Smooth muscle cell (in vitro differentiated cells): ENCODE measurements at regions not wholly inside any gene's neighbourhood (a gene's known extent, or its start where the extent isn't known, plus 50 kb on each side); places are given as distances from the start of the nearest gene placed in this dataset.

Experiments used
- DNase-seq: peaks from one replicate; lab custom pipeline; 2025; ENCODE audit not compliant: unreplicated experiment; lab: John Stamatoyannopoulos, UW
- H2AFZ ChIP-seq: fragments of 200-600 bp; sonication (generic); 2 replicates; pipeline ENCODE4 v1.6.0; 2016; ENCODE audit warnings: antibody characterized with exemption, low read depth, mild to moderate bottlenecking
- H3F3A ChIP-seq: fragments of 200-600 bp; sonication (generic); 2 replicates; pipeline ENCODE4 v1.6.0; 2017; ENCODE audit warnings: antibody characterized with exemption, low read depth
- H3K27ac ChIP-seq: fragments of 200-600 bp; sonication (generic); 2 replicates; pipeline ENCODE4 v1.5.1; 2016; ENCODE audit warnings: low read depth, mild to moderate bottlenecking
- H3K27me3 ChIP-seq: fragments of 200-600 bp; sonication (generic); 2 replicates; pipeline ENCODE4 v1.6.1; 2016; ENCODE audit warnings: low read depth, mild to moderate bottlenecking
- H3K36me3 ChIP-seq: fragments of 200-600 bp; sonication (generic); 2 replicates; pipeline ENCODE4 v1.5.1; 2016; ENCODE audit warnings: low read depth
- H3K4me1 ChIP-seq: fragments of 200-600 bp; sonication (generic); 2 replicates; pipeline ENCODE4 v1.5.1; 2016; ENCODE audit warnings: low read depth
- H3K4me2 ChIP-seq: fragments of 200-600 bp; sonication (generic); 2 replicates; pipeline ENCODE4 v1.6.0; 2016; ENCODE audit warnings: mild to moderate bottlenecking
- H3K4me3 ChIP-seq: fragments of 200-600 bp; sonication (generic); 2 replicates; pipeline ENCODE4 v1.5.1; 2016; ENCODE audit warnings: mild to moderate bottlenecking
- H3K79me2 ChIP-seq: fragments of 200-600 bp; sonication (generic); 2 replicates; pipeline ENCODE4 v1.6.0; 2016; ENCODE audit warnings: low read depth, mild to moderate bottlenecking
- H3K9ac ChIP-seq: fragments of 200-600 bp; sonication (generic); 2 replicates; pipeline ENCODE4 v1.6.0; 2016; ENCODE audit warnings: low read depth
- H3K9me3 ChIP-seq: fragments of 200-600 bp; sonication (generic); replicated peaks from 2 replicates; pipeline ENCODE4 v1.5.1; 2016; ENCODE audit warnings: low read depth
- H4K20me1 ChIP-seq: fragments of 200-600 bp; sonication (generic); 2 replicates; pipeline ENCODE4 v1.6.0; 2016; ENCODE audit warnings: low read depth
- CTCF ChIP-seq: fragments of 200-600 bp; sonication (generic); IDR thresholded peaks from 2 replicates; pipeline ENCODE4 v1.5.1; 2017; ENCODE audit warnings: borderline replicate concordance, mild to moderate bottlenecking, antibody characterized with exemption; ENCODE audit not compliant: insufficient read depth, poor library complexity, severe bottlenecking
- WGBS: methylation state at CpG from one replicate; pipeline ENCODE4 v1.1.7; 2016; ENCODE audit warnings: low lambda C conversion rate; 5-methylcytosine and 5-hydroxymethylcytosine counted together

GRCh38 chr7:152969335-152969734, 209.8 kb downstream of the ACTR3B start:
- Histone ChIP-seq H3K4me2 (no peak overlapping the region), H3K36me3 (no peaks in the 10 kb centered on the region), H3K27me3 (no peaks in the 10 kb centered on the region), H3K4me1 (no peaks in the 10 kb centered on the region), H2AFZ (no peak overlapping the region), H3F3A (no peaks in the 10 kb centered on the region), H4K20me1 (no peaks in the 10 kb centered on the region), H3K79me2 (no peaks in the 10 kb centered on the region), H3K9me3 (no peaks in the 10 kb centered on the region), H3K4me3 (no peak overlapping the region), H3K9ac (no peak overlapping the region), H3K27ac (no peak overlapping the region)
- DNase-seq = no peak
- 39% methylated on average over 1 of the region's 1 CpG for WGBS
- no peak for TF ChIP-seq CTCF

GRCh38 chr7:152969839-152970238, 210.3 kb downstream of the ACTR3B start:
- Histone ChIP-seq H3K79me2 (no peaks in the 10 kb centered on the region), H3K4me2 (no peak overlapping the region), H3K36me3 (no peaks in the 10 kb centered on the region), H2AFZ (no peak overlapping the region), H4K20me1 (no peaks in the 10 kb centered on the region), H3K9ac (no peak overlapping the region), H3K27ac (no peak overlapping the region), H3K27me3 (no peaks in the 10 kb centered on the region), H3F3A (no peaks in the 10 kb centered on the region), H3K4me1 (no peaks in the 10 kb centered on the region), H3K4me3 (no peak overlapping the region), H3K9me3 (no peaks in the 10 kb centered on the region)
- no peak for DNase-seq
- WGBS = 52% methylated on average over 1 of the region's 1 CpG
- TF ChIP-seq CTCF = no peak

- no peaks in the 10 kb centered on the region for H4K20me1 ChIP-seq
- H3K4me3 ChIP-seq = no peak overlapping the region
- H3K4me2 ChIP-seq = no peak overlapping the region
- no peak overlapping the region for H3K9ac ChIP-seq
- H3K4me1 ChIP-seq = no peaks in the 10 kb centered on the region
- H2AFZ ChIP-seq = no peak overlapping the region
- no peaks in the 10 kb centered on the region for H3K9me3 ChIP-seq
- no peak for DNase-seq
- H3K27me3 ChIP-seq = no peaks in the 10 kb centered on the region
- H3K27ac ChIP-seq = no peak overlapping the region
- TF ChIP-seq CTCF = no peak
- no peaks in the 10 kb centered on the region for H3K36me3 ChIP-seq
- H3K79me2 ChIP-seq = no peaks in the 10 kb centered on the region
- WGBS = 87% methylated on average over 5 of the region's 5 CpGs
- H3F3A ChIP-seq = no peaks in the 10 kb centered on the region
These were observed 210.9 kb downstream of the ACTR3B start for GRCh38 chr7:152970481-152970880.

- Histone ChIP-seq H3K9ac (no peak overlapping the region), H3F3A (no peaks in the 10 kb centered on the region), H3K4me2 (no peak overlapping the region), H3K79me2 (no peaks in the 10 kb centered on the region), H2AFZ (no peak overlapping the region), H3K4me1 (no peaks in the 10 kb centered on the region), H3K27ac (no peak overlapping the region), H3K9me3 (no peaks in the 10 kb centered on the region), H3K4me3 (no peak overlapping the region), H3K36me3 (no peaks in the 10 kb centered on the region), H4K20me1 (no peaks in the 10 kb centered on the region), H3K27me3 (no peaks in the 10 kb centered on the region)
- DNase-seq = no peak
- WGBS = 66% methylated on average over 3 of the region's 3 CpGs
- TF ChIP-seq CTCF = no peak
These were observed 215.0 kb downstream of the ACTR3B start for GRCh38 chr7:152974577-152974976.
